HG03520 (cell line): ENCODE measurements at regions not wholly inside any gene's neighbourhood (a gene's known extent, or its start where the extent isn't known, plus 50 kb on each side); places are given as distances from the start of the nearest gene placed in this dataset.
"Not testable (repeated sequence)": the region's sequence is repeated elsewhere in the genome, so short reads cannot be mapped to it uniquely, and the experiment has no call there.

Experiments
- ATAC-seq: cut with Tn5 transposase; IDR thresholded peaks from one replicate; pipeline ENCODE4 v1.9.1; 2021; ENCODE audit warnings: mild to moderate bottlenecking, moderate library complexity; ENCODE audit not compliant: unreplicated experiment

- ATAC-seq = no peak
These were observed 164.0 kb upstream of the FGF13 start for GRCh38 chrX:138875472-138875871.

GRCh38 chrX:138874271-138874935, 162.9 kb upstream of the FGF13 start:
- ATAC-seq = no peak

GRCh38 chrX:138873640-138874039, 162.1 kb upstream of the FGF13 start:
- not testable (repeated sequence) for ATAC-seq

GRCh38 chrX:138872537-138872936, 161.0 kb upstream of the FGF13 start:
- ATAC-seq = no peak

GRCh38 chrX:138871739-138872138, 160.2 kb upstream of the FGF13 start:
- ATAC-seq = no peak

- no peak for ATAC-seq
These were observed 155.1 kb upstream of the FGF13 start for GRCh38 chrX:138866643-138867042.

GRCh38 chrX:138865093-138865649, 153.7 kb upstream of the FGF13 start:
- no peak for ATAC-seq

- ATAC-seq = no peak
These were observed 147.9 kb upstream of the FGF13 start for GRCh38 chrX:138859421-138859820.

GRCh38 chrX:138858951-138859350, 147.4 kb upstream of the FGF13 start:
- ATAC-seq = no peak

- ATAC-seq = no peak
These were observed 146.9 kb upstream of the FGF13 start for GRCh38 chrX:138858438-138858837.

GRCh38 chrX:138856881-138857604, 145.5 kb upstream of the FGF13 start:
- ATAC-seq = no peak

GRCh38 chrX:138853936-138854335, 142.4 kb upstream of the FGF13 start:
- ATAC-seq = no peak

- ATAC-seq = no peak
These were observed 138.0 kb upstream of the FGF13 start for GRCh38 chrX:138849521-138849920.

- ATAC-seq = no peak
These were observed 136.4 kb upstream of the FGF13 start for GRCh38 chrX:138847930-138848329.

- no peak for ATAC-seq
These were observed 134.3 kb upstream of the FGF13 start for GRCh38 chrX:138845786-138846185.

GRCh38 chrX:138807400-138807799, 95.9 kb upstream of the FGF13 start:
- ATAC-seq = not testable (repeated sequence)

GRCh38 chrX:138794246-138794645, 82.7 kb upstream of the FGF13 start:
- ATAC-seq = no peak

- ATAC-seq = no peak
These were observed 80.0 kb upstream of the FGF13 start for GRCh38 chrX:138791551-138791950.

GRCh38 chrX:138788771-138789170, 77.3 kb upstream of the FGF13 start:
- no peak for ATAC-seq

GRCh38 chrX:138778576-138778909, 67.0 kb upstream of the FGF13 start:
- not testable (repeated sequence) for ATAC-seq

- ATAC-seq = not testable (repeated sequence)
These were observed 66.5 kb upstream of the FGF13 start for GRCh38 chrX:138777908-138778575.

- ATAC-seq = no peak
These were observed 65.7 kb upstream of the FGF13 start for GRCh38 chrX:138777230-138777629.
